ENCODE measurements at regions not wholly inside any gene's neighbourhood (a gene's known extent, or its start where the extent isn't known, plus 50 kb on each side); places are given as distances from the start of the nearest gene placed in this dataset.

DNA sequence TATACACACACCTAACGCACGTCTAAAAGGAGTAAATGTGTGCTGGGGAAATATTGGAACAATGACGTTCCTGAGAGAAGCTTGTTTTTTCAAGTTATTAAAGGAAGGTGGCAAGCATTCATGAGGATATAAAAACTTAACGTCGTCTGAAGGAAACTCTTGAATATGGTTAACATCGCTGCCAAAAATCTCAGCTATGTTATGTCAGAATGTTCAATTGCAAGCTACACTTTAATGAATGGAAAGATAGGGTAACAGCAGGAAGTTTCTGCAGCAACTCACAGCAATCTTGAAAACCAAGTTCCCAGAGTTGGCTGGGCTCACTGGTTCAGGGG, 54.3 kb upstream of the MEF2A start:
- TF ChIP-seq, protein P1, sequence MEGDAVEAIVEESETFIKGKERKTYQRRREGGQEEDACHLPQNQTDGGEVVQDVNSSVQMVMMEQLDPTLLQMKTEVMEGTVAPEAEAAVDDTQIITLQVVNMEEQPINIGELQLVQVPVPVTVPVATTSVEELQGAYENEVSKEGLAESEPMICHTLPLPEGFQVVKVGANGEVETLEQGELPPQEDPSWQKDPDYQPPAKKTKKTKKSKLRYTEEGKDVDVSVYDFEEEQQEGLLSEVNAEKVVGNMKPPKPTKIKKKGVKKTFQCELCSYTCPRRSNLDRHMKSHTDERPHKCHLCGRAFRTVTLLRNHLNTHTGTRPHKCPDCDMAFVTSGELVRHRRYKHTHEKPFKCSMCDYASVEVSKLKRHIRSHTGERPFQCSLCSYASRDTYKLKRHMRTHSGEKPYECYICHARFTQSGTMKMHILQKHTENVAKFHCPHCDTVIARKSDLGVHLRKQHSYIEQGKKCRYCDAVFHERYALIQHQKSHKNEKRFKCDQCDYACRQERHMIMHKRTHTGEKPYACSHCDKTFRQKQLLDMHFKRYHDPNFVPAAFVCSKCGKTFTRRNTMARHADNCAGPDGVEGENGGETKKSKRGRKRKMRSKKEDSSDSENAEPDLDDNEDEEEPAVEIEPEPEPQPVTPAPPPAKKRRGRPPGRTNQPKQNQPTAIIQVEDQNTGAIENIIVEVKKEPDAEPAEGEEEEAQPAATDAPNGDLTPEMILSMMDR (IDR thresholded peaks at IDR 0.05) = no peak
- no peak for TF ChIP-seq POLR2A (IDR thresholded peaks at IDR 0.05)

All from esophagus squamous epithelium (tissue), 4 donors.